ENCODE measurements at regions not wholly inside any gene's neighbourhood (a gene's known extent, or its start where the extent isn't known, plus 50 kb on each side); places are given as distances from the start of the nearest gene placed in this dataset.

DNA sequence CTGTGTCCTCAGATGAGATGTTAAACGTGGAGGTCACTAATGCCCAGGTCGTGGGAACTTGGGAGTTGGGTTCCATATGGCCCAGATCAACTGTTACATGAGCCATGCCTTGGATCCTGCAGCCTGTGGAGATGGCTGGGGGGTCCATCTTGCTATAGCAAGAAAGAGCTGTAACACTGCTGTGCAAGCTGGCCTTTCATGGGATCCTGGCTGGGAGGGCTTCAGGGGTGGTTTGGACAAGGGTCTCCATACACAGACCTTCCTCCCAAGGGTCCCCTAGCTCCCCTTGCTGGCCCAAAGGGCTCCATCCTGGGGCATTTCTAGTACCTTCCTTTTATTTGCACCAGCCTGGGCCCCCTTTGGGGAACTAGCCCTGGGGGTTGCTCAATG, 337.7 kb downstream of the DYSF start:
- no peak overlapping the region for H3K27ac ChIP-seq
- no peak for DNase-seq
- intact Hi-C loops (cut with DNase I) = loop anchor here in 6 of 10 donors (10.0 kb wide), 3 partner anchors 96 to 236 kb away; no protein-coding TSS in a partner anchor
- 78 to 92% (median 82%) methylated on average over 2 of the region's 2 CpGs for WGBS, 4 donors
- H3K4me1 ChIP-seq = peaks cover 0 to 9% (median 0%) of the 10 kb centered on the region in 12 donors
- no peaks in the 10 kb centered on the region for H3K9me3 ChIP-seq
- ATAC-seq = no peak
- TF ChIP-seq, protein P1, sequence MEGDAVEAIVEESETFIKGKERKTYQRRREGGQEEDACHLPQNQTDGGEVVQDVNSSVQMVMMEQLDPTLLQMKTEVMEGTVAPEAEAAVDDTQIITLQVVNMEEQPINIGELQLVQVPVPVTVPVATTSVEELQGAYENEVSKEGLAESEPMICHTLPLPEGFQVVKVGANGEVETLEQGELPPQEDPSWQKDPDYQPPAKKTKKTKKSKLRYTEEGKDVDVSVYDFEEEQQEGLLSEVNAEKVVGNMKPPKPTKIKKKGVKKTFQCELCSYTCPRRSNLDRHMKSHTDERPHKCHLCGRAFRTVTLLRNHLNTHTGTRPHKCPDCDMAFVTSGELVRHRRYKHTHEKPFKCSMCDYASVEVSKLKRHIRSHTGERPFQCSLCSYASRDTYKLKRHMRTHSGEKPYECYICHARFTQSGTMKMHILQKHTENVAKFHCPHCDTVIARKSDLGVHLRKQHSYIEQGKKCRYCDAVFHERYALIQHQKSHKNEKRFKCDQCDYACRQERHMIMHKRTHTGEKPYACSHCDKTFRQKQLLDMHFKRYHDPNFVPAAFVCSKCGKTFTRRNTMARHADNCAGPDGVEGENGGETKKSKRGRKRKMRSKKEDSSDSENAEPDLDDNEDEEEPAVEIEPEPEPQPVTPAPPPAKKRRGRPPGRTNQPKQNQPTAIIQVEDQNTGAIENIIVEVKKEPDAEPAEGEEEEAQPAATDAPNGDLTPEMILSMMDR (IDR thresholded peaks at IDR 0.05) = no peak
- no peak for TF ChIP-seq POLR2A (IDR thresholded peaks at IDR 0.05)
- H3K36me3 ChIP-seq = no peaks in the 10 kb centered on the region
- H3K27me3 ChIP-seq = no peaks in the 10 kb centered on the region
- H3K4me3 ChIP-seq = no peak overlapping the region

DNA sequence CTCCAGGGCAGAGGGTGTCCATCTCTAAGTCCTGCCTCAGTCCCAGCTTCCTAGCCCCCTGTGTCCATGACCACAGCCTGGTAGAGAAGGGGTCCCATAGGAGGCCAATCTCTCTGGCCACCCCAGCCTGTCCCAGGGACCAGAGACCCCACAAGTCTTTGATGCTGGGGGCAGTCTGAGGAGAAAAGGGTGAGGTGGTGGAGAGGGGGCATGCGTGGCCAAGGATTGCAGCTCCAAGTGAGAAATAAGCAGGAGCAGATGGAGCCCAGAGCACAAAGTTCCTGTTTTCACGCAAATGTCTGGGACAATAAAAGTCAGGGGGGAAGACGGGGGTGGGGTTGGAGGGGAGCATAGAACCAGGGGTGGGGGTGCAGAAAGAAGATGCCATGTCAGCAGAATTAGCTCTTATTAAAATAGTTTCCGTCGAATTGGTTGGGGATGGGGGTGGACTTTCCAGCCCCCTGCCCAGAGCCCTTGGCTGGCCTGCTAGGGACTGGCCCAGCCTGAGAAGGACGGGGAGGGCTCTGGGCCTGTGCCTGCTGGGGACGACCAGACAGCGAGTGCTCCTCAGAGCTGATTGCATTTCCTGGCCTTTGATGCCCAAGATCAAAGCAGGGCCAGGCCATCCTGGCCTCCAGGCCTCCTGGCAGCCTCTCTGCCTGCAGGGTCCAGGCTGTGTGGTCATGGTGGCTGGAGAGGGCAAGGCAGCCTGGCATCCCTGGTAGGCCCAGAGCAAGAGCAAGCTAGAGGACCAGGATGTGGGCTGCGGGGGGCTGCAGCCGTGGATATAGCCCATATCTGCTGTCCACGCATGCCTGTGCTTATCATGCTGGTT, 337.1 kb downstream of the DYSF start:
- Histone ChIP-seq H3K36me3 (no peaks in the 10 kb centered on the region), H3K4me1 (peaks cover 0 to 4% (median 0%) of the 10 kb centered on the region in 12 donors), H3K27ac (no peak overlapping the region), H3K4me3 (no peak overlapping the region), H3K27me3 (no peaks in the 10 kb centered on the region), H3K9me3 (no peaks in the 10 kb centered on the region)
- 90 to 93% (median 91%) methylated on average over 7 to 11 of the region's 11 CpGs for WGBS, 4 donors
- no peak for DNase-seq
- ATAC-seq = no peak
- intact Hi-C loops (cut with DNase I) = loop anchor here in 6 of 10 donors (10.0 kb wide), 3 partner anchors 96 to 236 kb away; no protein-coding TSS in a partner anchor
- TF ChIP-seq, protein P1 (IDR thresholded peaks at IDR 0.05) = no peak
- TF ChIP-seq POLR2A (IDR thresholded peaks at IDR 0.05) = no peak

DNA sequence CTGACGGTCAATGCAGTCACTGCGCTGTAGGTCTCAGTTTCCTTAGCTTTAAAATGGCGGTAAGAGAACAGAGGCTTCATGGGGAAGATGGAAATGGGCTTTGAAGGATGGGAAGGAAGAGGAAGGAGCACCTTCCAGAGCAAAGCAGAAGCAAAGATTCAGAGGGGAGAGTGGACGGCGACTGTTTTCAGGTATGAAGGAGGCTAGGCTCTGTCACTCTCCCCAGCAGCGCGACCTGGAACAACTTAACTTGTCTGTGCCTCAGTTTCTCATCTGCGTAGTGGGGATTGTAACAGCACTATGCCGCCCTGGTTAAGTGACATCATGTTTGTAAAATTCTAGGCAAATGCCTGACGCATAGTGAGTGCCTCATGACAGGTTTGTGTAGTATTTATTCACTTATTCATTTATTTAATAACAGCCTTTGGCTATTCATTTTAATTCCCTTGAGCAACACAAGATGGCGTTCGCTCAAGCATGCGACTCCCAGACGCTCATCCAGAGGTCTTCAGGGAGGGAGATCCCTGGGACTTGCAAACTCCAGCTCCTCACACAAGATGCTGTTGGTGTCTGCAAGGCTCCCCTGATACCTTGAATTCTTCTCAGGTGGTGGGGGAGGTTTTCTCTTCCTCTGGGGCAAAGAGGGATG, 336.3 kb downstream of the DYSF start:
- Histone ChIP-seq H3K9me3 (no peaks in the 10 kb centered on the region), H3K4me1 (no peaks in the 10 kb centered on the region), H3K36me3 (no peaks in the 10 kb centered on the region), H3K27ac (no peak overlapping the region), H3K4me3 (no peak overlapping the region), H3K27me3 (no peaks in the 10 kb centered on the region)
- no peak for ATAC-seq
- peak in 1 of 5 donors; percentile 3 for DNase-seq
- WGBS, 4 donors = 94 to 95% (median 95%) methylated on average over 14 of the region's 14 CpGs
- intact Hi-C loops (cut with DNase I) = loop anchor here in 6 of 10 donors (10.0 kb wide), 3 partner anchors 95 to 235 kb away; no protein-coding TSS in a partner anchor
- no peak for TF ChIP-seq POLR2A (IDR thresholded peaks at IDR 0.05)
- TF ChIP-seq, protein P1 (IDR thresholded peaks at IDR 0.05) = no peak

DNA sequence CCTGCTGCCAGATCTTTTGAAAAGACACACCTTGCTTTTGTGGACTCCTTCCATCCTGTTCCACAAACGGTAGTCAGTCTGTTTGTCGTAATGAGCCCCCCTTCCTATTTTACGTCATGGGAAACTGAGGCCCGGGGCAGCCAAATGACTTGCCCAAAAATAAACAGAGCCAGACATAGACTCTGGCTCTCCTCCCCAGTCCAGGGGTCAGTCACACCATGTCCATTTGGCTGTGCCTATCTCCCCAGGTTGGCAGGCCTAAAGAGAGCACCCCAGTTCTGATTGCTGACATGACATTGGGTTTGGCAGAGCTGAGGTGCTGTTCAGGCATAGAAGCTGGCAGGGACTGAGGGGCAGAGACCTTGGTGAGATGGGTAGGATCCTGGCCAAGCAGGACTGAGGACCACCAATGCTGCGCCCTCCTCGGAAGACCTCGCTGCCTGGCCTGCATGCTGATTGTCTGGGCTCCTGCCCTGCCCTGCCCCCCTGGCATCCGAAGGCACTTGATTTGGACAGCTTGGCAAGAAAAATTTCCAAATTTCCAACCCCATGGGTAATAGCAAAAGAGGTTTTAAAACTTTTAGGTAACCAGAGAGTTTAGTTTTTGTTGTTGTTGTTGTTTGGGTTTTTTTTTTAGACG, 335.4 kb downstream of the DYSF start:
- Histone ChIP-seq H3K27me3 (no peaks in the 10 kb centered on the region), H3K36me3 (no peaks in the 10 kb centered on the region), H3K27ac (no peak overlapping the region), H3K4me3 (no peak overlapping the region), H3K4me1 (no peaks in the 10 kb centered on the region), H3K9me3 (no peaks in the 10 kb centered on the region)
- intact Hi-C loops (cut with DNase I) = no loop called here
- TF ChIP-seq, protein P1 (IDR thresholded peaks at IDR 0.05) = no peak
- no peak for TF ChIP-seq POLR2A (IDR thresholded peaks at IDR 0.05)
- WGBS, 4 donors = 91 to 97% (median 94%) methylated on average over 9 of the region's 9 CpGs
- no peak for ATAC-seq
- DNase-seq = peak in 1 of 5 donors; percentile 7

Measured in heart left ventricle (tissue), 16 donors.